Karpas-422 (cell line): ENCODE measurements at regions not wholly inside any gene's neighbourhood (a gene's known extent, or its start where the extent isn't known, plus 50 kb on each side); places are given as distances from the start of the nearest gene placed in this dataset.

ENCODE experiments used
- DNase-seq: peaks from one replicate; pipeline ENCODE4 v3.0.0-alpha.2; 2015
- H2AFZ ChIP-seq: fragments of 200-600 bp; sonication (generic); 2 replicates; pipeline ENCODE4 v1.6.1; 2014; ENCODE audit warnings: antibody characterized with exemption, low read length, mixed read lengths
- H3K27ac ChIP-seq: fragments of 200-600 bp; sonication (generic); 2 replicates; pipeline ENCODE4 v1.5.1; 2014; ENCODE audit warnings: mild to moderate bottlenecking, low read length, moderate library complexity
- H3K27me3 ChIP-seq: fragments of 200-600 bp; sonication (generic); 2 replicates; pipeline ENCODE4 v1.6.1; 2014; ENCODE audit warnings: low read length, mixed read lengths
- H3K36me3 ChIP-seq: fragments of 200-600 bp; sonication (generic); 2 replicates; pipeline ENCODE4 v1.6.1; 2014; ENCODE audit warnings: low read length, mixed read lengths; ENCODE audit not compliant: insufficient read depth
- H3K4me1 ChIP-seq: fragments of 200-600 bp; sonication (generic); 2 replicates; pipeline ENCODE4 v1.6.1; 2014; ENCODE audit warnings: mild to moderate bottlenecking, low read length, mixed read lengths
- H3K4me2 ChIP-seq: fragments of 200-600 bp; sonication (generic); 2 replicates; pipeline ENCODE4 v1.6.1; 2014; ENCODE audit warnings: low read length, low read depth, mild to moderate bottlenecking; ENCODE audit not compliant: poor library complexity, severe bottlenecking
- H3K4me3 ChIP-seq: fragments of 200-600 bp; sonication (generic); 2 replicates; pipeline ENCODE4 v1.5.1; 2014; ENCODE audit warnings: mild to moderate bottlenecking, antibody characterized with exemption, low read length, mixed read lengths
- H3K79me2 ChIP-seq: fragments of 200-600 bp; sonication (generic); 2 replicates; pipeline ENCODE4 v1.6.1; 2014; ENCODE audit warnings: mild to moderate bottlenecking, low read length, mixed read lengths
- H3K9ac ChIP-seq: fragments of 200-600 bp; sonication (generic); 2 replicates; pipeline ENCODE4 v1.6.0; 2014; ENCODE audit warnings: low read length
- H3K9me2 ChIP-seq: fragments of 200-600 bp; sonication (generic), shearing (Covaris generic); replicated peaks from 2 replicates; pipeline ENCODE4 v1.6.0; 2014; ENCODE audit warnings: mild to moderate bottlenecking, low read length, moderate library complexity; ENCODE audit not compliant: insufficient read depth
- H3K9me3 ChIP-seq: fragments of 300-700, 200-600 bp; sonication (generic); 2 replicates; pipeline ENCODE4 v1.6.1; 2014; ENCODE audit warnings: low read length, mixed read lengths
- H4K20me1 ChIP-seq: fragments of 200-600 bp; sonication (generic); 2 replicates; pipeline ENCODE4 v1.6.1; 2014; ENCODE audit warnings: mild to moderate bottlenecking, antibody characterized with exemption, low read length, low read depth; ENCODE audit not compliant: insufficient read depth

- no peak overlapping the region for H3K9ac ChIP-seq
Measured at GRCh38 chr20:40587038-40587437, 102.0 kb downstream of the MAFB start.

DNA sequence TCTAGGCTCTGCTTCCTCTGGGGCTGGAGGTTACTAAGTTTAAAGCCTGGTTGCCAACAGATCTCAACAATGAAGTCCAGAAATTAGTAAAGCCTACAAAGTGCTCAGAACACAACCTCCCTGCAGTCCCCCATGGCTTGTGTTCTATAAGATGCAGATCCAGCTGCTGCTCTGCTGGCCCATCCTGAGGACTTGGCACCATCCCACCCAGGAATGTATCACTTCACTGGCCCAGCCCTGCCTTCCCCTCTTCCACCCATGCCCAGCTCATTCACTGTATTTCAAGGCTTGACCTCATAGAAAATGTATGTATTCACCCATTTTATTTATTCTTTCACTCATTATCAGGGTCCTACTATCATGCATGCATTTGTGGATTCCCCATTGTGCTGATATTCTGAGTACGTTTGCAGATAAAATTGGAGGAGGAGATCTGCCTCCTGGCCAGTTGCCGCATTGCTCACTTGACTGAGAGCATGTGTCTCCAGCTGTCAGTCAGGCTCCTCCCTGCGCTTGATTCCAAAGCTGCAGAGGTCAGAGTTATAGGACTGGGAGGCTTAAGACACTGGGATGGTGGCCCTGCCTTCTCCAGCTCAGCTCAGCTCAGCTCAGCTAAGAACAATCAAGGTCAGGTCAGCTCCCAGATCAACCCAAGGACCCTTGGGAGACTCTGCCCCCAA is 104.8 kb downstream of the MAFB start:
- Histone ChIP-seq H3K4me3 (no peak overlapping the region), H3K4me2 (no peak overlapping the region), H3K4me1 (no peaks in the 10 kb centered on the region), H3K36me3 (no peaks in the 10 kb centered on the region), H4K20me1 (no peaks in the 10 kb centered on the region), H3K79me2 (no peaks in the 10 kb centered on the region), H3K9me2 (no peaks in the 10 kb centered on the region), H3K9me3 (no peaks in the 10 kb centered on the region), H3K9ac (no peak overlapping the region), H2AFZ (no peak overlapping the region), H3K27ac (no peak overlapping the region), H3K27me3 (no peaks in the 10 kb centered on the region)
- DNase-seq, result no peak

More at GRCh38 chr20:40587038-40587437, 102.0 kb downstream of the MAFB start:
- Histone ChIP-seq H3K4me3 (no peak overlapping the region), H3K4me2 (no peak overlapping the region), H3K9me3 (no peaks in the 10 kb centered on the region), H3K9me2 (no peaks in the 10 kb centered on the region), H3K27ac (no peak overlapping the region), H2AFZ (no peak overlapping the region), H3K36me3 (no peaks in the 10 kb centered on the region), H3K4me1 (no peaks in the 10 kb centered on the region), H3K79me2 (no peaks in the 10 kb centered on the region), H4K20me1 (no peaks in the 10 kb centered on the region), H3K27me3 (no peaks in the 10 kb centered on the region)
- no peak for DNase-seq

DNA sequence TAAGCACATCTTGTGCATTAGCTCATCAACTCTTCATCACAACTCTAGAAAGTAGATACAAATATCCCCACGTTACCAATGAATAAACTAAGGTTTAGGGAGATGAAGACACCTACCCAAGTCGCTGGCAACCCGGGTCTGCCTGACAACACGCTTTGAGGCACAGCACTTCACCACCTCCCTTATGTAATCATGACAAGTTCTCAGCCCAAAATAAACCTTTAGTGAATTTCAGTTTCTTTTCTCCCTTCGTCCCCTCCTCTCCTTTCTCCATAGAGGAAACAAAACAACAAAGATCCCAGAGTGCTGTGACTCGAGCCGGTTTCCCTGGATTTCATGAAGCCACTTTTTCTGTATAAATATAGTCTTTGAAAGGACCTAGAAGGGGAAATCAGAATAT is 105.4 kb downstream of the MAFB start:
- H3K27ac ChIP-seq, result no peak overlapping the region
- no peak for DNase-seq
- no peak overlapping the region for H3K4me3 ChIP-seq
- H3K4me2 ChIP-seq, result no peak overlapping the region
- H3K9ac ChIP-seq, result no peak overlapping the region
- no peaks in the 10 kb centered on the region for H3K27me3 ChIP-seq
- no peaks in the 10 kb centered on the region for H3K79me2 ChIP-seq
- no peak overlapping the region for H2AFZ ChIP-seq
- no peaks in the 10 kb centered on the region for H3K4me1 ChIP-seq
- no peaks in the 10 kb centered on the region for H4K20me1 ChIP-seq
- no peaks in the 10 kb centered on the region for H3K36me3 ChIP-seq
- no peaks in the 10 kb centered on the region for H3K9me2 ChIP-seq
- H3K9me3 ChIP-seq, result no peaks in the 10 kb centered on the region

DNA sequence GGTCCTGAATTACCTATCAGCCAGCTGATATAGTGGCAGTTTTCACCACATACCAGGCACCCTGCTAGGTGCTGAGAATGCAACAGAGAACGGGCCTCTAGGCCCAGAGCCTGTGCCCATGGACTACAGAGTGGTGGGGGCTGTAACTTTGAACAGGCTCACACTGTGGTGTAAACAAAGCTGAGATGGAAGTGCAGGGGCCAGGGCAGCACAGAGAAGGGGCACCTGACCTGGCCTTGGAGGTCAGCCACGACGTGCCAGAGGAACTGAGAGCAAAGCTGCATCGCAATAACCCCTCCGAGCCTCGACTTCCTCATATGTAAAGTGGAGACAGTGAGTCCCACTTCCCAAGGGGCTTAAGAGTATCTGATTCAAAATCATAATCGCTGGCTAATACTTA is 105.8 kb downstream of the MAFB start:
- no peak overlapping the region for H3K9ac ChIP-seq
- no peak overlapping the region for H2AFZ ChIP-seq
- H3K9me2 ChIP-seq, result no peaks in the 10 kb centered on the region
- H3K9me3 ChIP-seq, result no peaks in the 10 kb centered on the region
- no peak overlapping the region for H3K27ac ChIP-seq
- H3K4me3 ChIP-seq, result no peak overlapping the region
- H4K20me1 ChIP-seq, result no peaks in the 10 kb centered on the region
- H3K4me2 ChIP-seq, result no peak overlapping the region
- no peaks in the 10 kb centered on the region for H3K27me3 ChIP-seq
- no peak for DNase-seq
- H3K36me3 ChIP-seq, result no peaks in the 10 kb centered on the region
- H3K4me1 ChIP-seq, result no peaks in the 10 kb centered on the region
- no peaks in the 10 kb centered on the region for H3K79me2 ChIP-seq

DNA sequence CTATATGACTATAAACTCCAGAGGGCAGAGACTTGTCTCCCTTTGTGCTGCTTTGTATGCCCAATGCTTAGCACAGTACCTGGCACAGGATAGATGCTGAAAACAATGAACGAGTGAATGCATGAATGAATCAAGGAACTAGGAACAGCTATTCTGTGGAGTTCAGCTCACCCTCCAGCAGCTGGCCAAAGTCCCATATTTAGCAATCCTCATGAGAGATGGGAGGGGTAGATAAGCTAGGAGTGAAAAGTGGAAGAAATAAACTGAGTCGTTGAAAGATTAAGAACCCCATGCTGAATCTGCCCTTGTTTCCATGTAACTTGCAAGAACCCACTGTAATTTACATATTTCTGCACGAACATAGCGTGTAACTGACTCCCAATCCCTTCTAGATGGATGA is 106.5 kb downstream of the MAFB start:
- H3K79me2 ChIP-seq, result no peaks in the 10 kb centered on the region
- H3K27ac ChIP-seq, result no peak overlapping the region
- no peak for DNase-seq
- no peak overlapping the region for H3K9ac ChIP-seq
- no peak overlapping the region for H3K4me2 ChIP-seq
- no peaks in the 10 kb centered on the region for H4K20me1 ChIP-seq
- no peaks in the 10 kb centered on the region for H3K27me3 ChIP-seq
- no peak overlapping the region for H3K4me3 ChIP-seq
- H2AFZ ChIP-seq, result no peak overlapping the region
- H3K4me1 ChIP-seq, result no peaks in the 10 kb centered on the region
- no peaks in the 10 kb centered on the region for H3K36me3 ChIP-seq
- H3K9me2 ChIP-seq, result no peaks in the 10 kb centered on the region
- no peaks in the 10 kb centered on the region for H3K9me3 ChIP-seq

DNA sequence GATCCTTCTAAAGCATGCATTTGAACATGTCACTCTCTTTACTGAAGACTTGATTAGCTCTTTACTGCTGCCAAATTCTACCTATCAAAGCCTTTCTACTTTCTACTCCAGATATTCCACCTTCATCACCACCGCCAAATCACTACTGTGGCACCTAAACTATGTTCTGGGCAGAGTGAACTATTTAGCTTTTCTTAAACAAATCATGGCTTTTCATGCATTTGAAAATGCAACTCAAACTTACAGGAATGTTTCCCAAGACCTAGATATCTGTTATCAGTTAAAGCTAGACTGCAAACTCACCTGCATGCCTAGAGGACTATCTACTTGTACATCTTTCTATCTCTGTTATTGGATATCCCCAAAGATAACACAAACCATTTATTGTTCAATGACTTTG is 109.3 kb downstream of the MAFB start:
- 0 out of 2 replicates have a peak, but pooled peaks cover 4% of the 10 kb centered on the region for H4K20me1 ChIP-seq
- no peak overlapping the region for H3K9ac ChIP-seq
- no peaks in the 10 kb centered on the region for H3K36me3 ChIP-seq
- H3K4me1 ChIP-seq, result no peaks in the 10 kb centered on the region
- no peak overlapping the region for H3K4me2 ChIP-seq
- H2AFZ ChIP-seq, result no peak overlapping the region
- H3K27ac ChIP-seq, result no peak overlapping the region
- H3K27me3 ChIP-seq, result no peaks in the 10 kb centered on the region
- no peaks in the 10 kb centered on the region for H3K79me2 ChIP-seq
- DNase-seq, result no peak
- H3K4me3 ChIP-seq, result no peak overlapping the region
- no peaks in the 10 kb centered on the region for H3K9me3 ChIP-seq
- no peaks in the 10 kb centered on the region for H3K9me2 ChIP-seq

DNA sequence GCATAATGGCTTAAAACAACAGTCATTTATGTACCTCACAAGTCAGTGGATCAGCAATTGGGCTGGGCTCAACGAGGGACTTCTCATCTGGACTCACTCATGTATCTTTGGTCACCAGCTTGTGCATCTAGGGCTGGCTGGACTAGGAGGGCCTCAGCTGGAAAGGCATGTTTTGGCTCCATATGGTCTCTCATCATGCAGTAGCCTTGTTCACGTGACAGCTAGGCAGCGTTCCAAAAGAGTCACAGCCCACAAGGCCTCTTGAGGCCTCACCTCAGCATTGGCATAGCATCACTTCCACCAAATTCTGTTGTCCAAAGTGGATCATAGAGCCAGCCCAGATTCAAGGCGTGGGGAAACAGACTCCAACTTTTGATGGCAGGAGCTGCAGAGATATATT is 110.1 kb downstream of the MAFB start:
- Histone ChIP-seq H3K79me2 (no peaks in the 10 kb centered on the region), H4K20me1 (0 out of 2 replicates have a peak, but pooled peaks cover 4% of the 10 kb centered on the region), H3K9ac (no peak overlapping the region), H3K9me3 (no peaks in the 10 kb centered on the region), H2AFZ (no peak overlapping the region), H3K4me3 (no peak overlapping the region), H3K4me2 (no peak overlapping the region), H3K27ac (no peak overlapping the region), H3K36me3 (no peaks in the 10 kb centered on the region), H3K27me3 (no peaks in the 10 kb centered on the region), H3K9me2 (no peaks in the 10 kb centered on the region), H3K4me1 (no peaks in the 10 kb centered on the region)
- DNase-seq, result no peak

- Histone ChIP-seq H3K36me3 (no peaks in the 10 kb centered on the region), H3K27ac (no peak overlapping the region), H3K79me2 (no peaks in the 10 kb centered on the region), H3K27me3 (no peaks in the 10 kb centered on the region), H2AFZ (no peak overlapping the region), H3K4me1 (no peaks in the 10 kb centered on the region), H3K4me2 (no peak overlapping the region), H3K4me3 (no peak overlapping the region), H3K9me3 (no peaks in the 10 kb centered on the region), H3K9ac (no peak overlapping the region), H3K9me2 (no peaks in the 10 kb centered on the region), H4K20me1 (0 out of 2 replicates have a peak, but pooled peaks cover 4% of the 10 kb centered on the region)
- DNase-seq, result no peak
Measured at GRCh38 chr20:40575851-40576250, 113.2 kb downstream of the MAFB start.
